ENCODE measurements at regions not wholly inside any gene's neighbourhood (a gene's known extent, or its start where the extent isn't known, plus 50 kb on each side); places are given as distances from the start of the nearest gene placed in this dataset.

GRCh38 chr2:192411755-192412154, 217.0 kb upstream of the TMEFF2 start:
- no peak for TF ChIP-seq CTCF (IDR thresholded peaks at IDR 0.05; ENCODE audit: unreplicated experiment)
- ChIA-PET POLR2A (no interaction called here), CTCF (no interaction called here)
- Mint-ChIP-seq H3K4me3 (ENCODE audit: unreplicated experiment) (no peak overlapping the region), H3K36me3 (ENCODE audit: insufficient read depth, unreplicated experiment) (no peaks in the 10 kb centered on the region), H3K27me3 (ENCODE audit: insufficient read depth, unreplicated experiment) (no peaks in the 10 kb centered on the region), H3K27ac (ENCODE audit: low read depth, unreplicated experiment) (no peak overlapping the region), H3K9me3 (ENCODE audit: unreplicated experiment) (no peaks in the 10 kb centered on the region), H3K4me1 (ENCODE audit: insufficient read depth, unreplicated experiment) (no peaks in the 10 kb centered on the region)
- intact Hi-C loops (cut with micrococcal nuclease), result no loop called here
- DNase-seq (ENCODE audit: unreplicated experiment), result no peak
- BruUV-seq (replicated peaks), result no TSS peak

GRCh38 chr2:192410319-192410718, 215.6 kb upstream of the TMEFF2 start:
- no peak overlapping the region for H3K27ac Mint-ChIP-seq (ENCODE audit: low read depth, unreplicated experiment)
- TF ChIP-seq CTCF (IDR thresholded peaks at IDR 0.05; ENCODE audit: unreplicated experiment), result no peak
- no peaks in the 10 kb centered on the region for H3K9me3 Mint-ChIP-seq (ENCODE audit: unreplicated experiment)
- H3K36me3 Mint-ChIP-seq (ENCODE audit: insufficient read depth, unreplicated experiment), result no peaks in the 10 kb centered on the region
- POLR2A ChIA-PET, result no interaction called here
- CTCF ChIA-PET, result no interaction called here
- no peaks in the 10 kb centered on the region for H3K27me3 Mint-ChIP-seq (ENCODE audit: insufficient read depth, unreplicated experiment)
- H3K4me3 Mint-ChIP-seq (ENCODE audit: unreplicated experiment), result no peak overlapping the region
- H3K4me1 Mint-ChIP-seq (ENCODE audit: insufficient read depth, unreplicated experiment), result no peaks in the 10 kb centered on the region
- no TSS peak for BruUV-seq (replicated peaks)
- intact Hi-C loops (cut with micrococcal nuclease), result no loop called here
- DNase-seq (ENCODE audit: unreplicated experiment), result no peak

- no peaks in the 10 kb centered on the region for H3K27me3 Mint-ChIP-seq (ENCODE audit: insufficient read depth, unreplicated experiment)
- BruUV-seq (replicated peaks), result no TSS peak
- no peaks in the 10 kb centered on the region for H3K9me3 Mint-ChIP-seq (ENCODE audit: unreplicated experiment)
- CTCF ChIA-PET, result no interaction called here
- DNase-seq (ENCODE audit: unreplicated experiment), result no peak
- intact Hi-C loops (cut with micrococcal nuclease), result no loop called here
- H3K36me3 Mint-ChIP-seq (ENCODE audit: insufficient read depth, unreplicated experiment), result no peaks in the 10 kb centered on the region
- POLR2A ChIA-PET, result interaction anchor here (1.1 kb wide), 1 partner anchor 15 kb away, joined by 3 read pairs; no protein-coding TSS in a partner anchor
- H3K27ac Mint-ChIP-seq (ENCODE audit: low read depth, unreplicated experiment), result no peak overlapping the region
- no peak overlapping the region for H3K4me3 Mint-ChIP-seq (ENCODE audit: unreplicated experiment)
- no peaks in the 10 kb centered on the region for H3K4me1 Mint-ChIP-seq (ENCODE audit: insufficient read depth, unreplicated experiment)
- no peak for TF ChIP-seq CTCF (IDR thresholded peaks at IDR 0.05; ENCODE audit: unreplicated experiment)
Observed at GRCh38 chr2:192407692-192408091, 213.0 kb upstream of the TMEFF2 start.

GRCh38 chr2:192398236-192398635, 203.5 kb upstream of the TMEFF2 start:
- TF ChIP-seq CTCF (IDR thresholded peaks at IDR 0.05; ENCODE audit: unreplicated experiment), result no peak
- intact Hi-C loops (cut with micrococcal nuclease), result no loop called here
- ChIA-PET CTCF (no interaction called here), POLR2A (interaction anchor here (0.7 kb wide), 1 partner anchor 68 kb away, joined by 4 read pairs; no protein-coding TSS in a partner anchor)
- H3K27ac Mint-ChIP-seq (ENCODE audit: low read depth, unreplicated experiment), result no peak overlapping the region
- no TSS peak for BruUV-seq (replicated peaks)
- H3K4me1 Mint-ChIP-seq (ENCODE audit: insufficient read depth, unreplicated experiment), result no peaks in the 10 kb centered on the region
- H3K36me3 Mint-ChIP-seq (ENCODE audit: insufficient read depth, unreplicated experiment), result no peaks in the 10 kb centered on the region
- no peaks in the 10 kb centered on the region for H3K27me3 Mint-ChIP-seq (ENCODE audit: insufficient read depth, unreplicated experiment)
- H3K9me3 Mint-ChIP-seq (ENCODE audit: unreplicated experiment), result no peaks in the 10 kb centered on the region
- no peak for DNase-seq (ENCODE audit: unreplicated experiment)
- no peak overlapping the region for H3K4me3 Mint-ChIP-seq (ENCODE audit: unreplicated experiment)
